Stimulated activated naive CD4-positive, alpha-beta T cell (primary cell): ENCODE measurements at regions not wholly inside any gene's neighbourhood (a gene's known extent, or its start where the extent isn't known, plus 50 kb on each side); places are given as distances from the start of the nearest gene placed in this dataset.
"Not testable (repeated sequence)": the region's sequence is repeated elsewhere in the genome, so short reads cannot be mapped to it uniquely, and the experiment has no call there.

Source experiments
- DNase-seq, 6 experiments: peaks; one replicate each; lab custom pipeline; 2025; lab: John Stamatoyannopoulos, UW

GRCh38 chr16:59634004-59634579 lies 900.0 kb upstream of the GOT2 start:
- no peak for DNase-seq

- DNase-seq, result no peak
These were observed 898.2 kb upstream of the GOT2 start for GRCh38 chr16:59632276-59632855.

GRCh38 chr16:59624381-59624780 lies 890.3 kb upstream of the GOT2 start:
- not testable (repeated sequence) for DNase-seq

GRCh38 chr16:59614466-59615240 lies 880.5 kb upstream of the GOT2 start:
- DNase-seq, result no peak

GRCh38 chr16:59612910-59613620 lies 878.9 kb upstream of the GOT2 start:
- not testable (repeated sequence) for DNase-seq

- DNase-seq, result no peak
These were observed 878.0 kb upstream of the GOT2 start for GRCh38 chr16:59612094-59612493.

- no peak for DNase-seq
These were observed 877.4 kb upstream of the GOT2 start for GRCh38 chr16:59611556-59611955.

- no peak for DNase-seq
These were observed 871.6 kb upstream of the GOT2 start for GRCh38 chr16:59605706-59606105.

- DNase-seq, result no peak
These were observed 870.2 kb upstream of the GOT2 start for GRCh38 chr16:59604354-59604753.

GRCh38 chr16:59601452-59601851 lies 867.3 kb upstream of the GOT2 start:
- no peak for DNase-seq

- DNase-seq, result no peak
These were observed 863.2 kb upstream of the GOT2 start for GRCh38 chr16:59597269-59597668.

- DNase-seq, result no peak
These were observed 862.6 kb upstream of the GOT2 start for GRCh38 chr16:59596693-59597092.

GRCh38 chr16:59593194-59593661 lies 859.1 kb upstream of the GOT2 start:
- DNase-seq, result no peak

GRCh38 chr16:59591480-59591879 lies 857.4 kb upstream of the GOT2 start:
- DNase-seq, result no peak

GRCh38 chr16:59590845-59591244 lies 856.7 kb upstream of the GOT2 start:
- DNase-seq, result no peak

GRCh38 chr16:59586331-59586730 lies 852.2 kb upstream of the GOT2 start:
- DNase-seq, result no peak

- no peak for DNase-seq
These were observed 840.2 kb upstream of the GOT2 start for GRCh38 chr16:59574296-59574695.

- no peak for DNase-seq
These were observed 839.6 kb upstream of the GOT2 start for GRCh38 chr16:59573528-59574271.

- DNase-seq, result no peak
These were observed 833.4 kb upstream of the GOT2 start for GRCh38 chr16:59567496-59567895.

- DNase-seq, result no peak
These were observed 832.3 kb upstream of the GOT2 start for GRCh38 chr16:59566446-59566845.

- DNase-seq, result no peak
These were observed 824.6 kb upstream of the GOT2 start for GRCh38 chr16:59558679-59559078.

- DNase-seq, result no peak
These were observed 818.0 kb upstream of the GOT2 start for GRCh38 chr16:59552164-59552563.
